ENCODE measurements at regions not wholly inside any gene's neighbourhood (a gene's known extent, or its start where the extent isn't known, plus 50 kb on each side); places are given as distances from the start of the nearest gene placed in this dataset.

DNA sequence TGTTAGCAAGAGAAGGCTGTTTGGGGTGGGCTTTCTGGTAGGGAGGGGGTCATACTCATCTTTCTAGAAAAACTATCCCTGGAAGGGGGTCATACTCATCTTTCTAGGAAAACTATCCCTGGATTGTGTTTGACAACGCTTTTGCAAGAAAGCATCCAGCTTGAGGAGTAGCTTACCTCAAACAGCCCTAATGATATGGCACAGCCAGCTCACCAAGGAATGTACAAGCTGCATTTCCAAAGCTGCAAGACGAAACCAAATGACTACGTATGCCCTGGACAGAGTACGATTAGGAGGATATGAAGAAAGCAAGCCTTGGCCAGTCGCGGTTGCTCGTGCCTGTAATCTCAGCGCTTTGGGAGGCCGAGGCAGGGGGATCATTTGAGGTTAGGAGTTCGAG lies 63.4 kb downstream of the KLF4 start:
- TF ChIP-seq, protein P1, sequence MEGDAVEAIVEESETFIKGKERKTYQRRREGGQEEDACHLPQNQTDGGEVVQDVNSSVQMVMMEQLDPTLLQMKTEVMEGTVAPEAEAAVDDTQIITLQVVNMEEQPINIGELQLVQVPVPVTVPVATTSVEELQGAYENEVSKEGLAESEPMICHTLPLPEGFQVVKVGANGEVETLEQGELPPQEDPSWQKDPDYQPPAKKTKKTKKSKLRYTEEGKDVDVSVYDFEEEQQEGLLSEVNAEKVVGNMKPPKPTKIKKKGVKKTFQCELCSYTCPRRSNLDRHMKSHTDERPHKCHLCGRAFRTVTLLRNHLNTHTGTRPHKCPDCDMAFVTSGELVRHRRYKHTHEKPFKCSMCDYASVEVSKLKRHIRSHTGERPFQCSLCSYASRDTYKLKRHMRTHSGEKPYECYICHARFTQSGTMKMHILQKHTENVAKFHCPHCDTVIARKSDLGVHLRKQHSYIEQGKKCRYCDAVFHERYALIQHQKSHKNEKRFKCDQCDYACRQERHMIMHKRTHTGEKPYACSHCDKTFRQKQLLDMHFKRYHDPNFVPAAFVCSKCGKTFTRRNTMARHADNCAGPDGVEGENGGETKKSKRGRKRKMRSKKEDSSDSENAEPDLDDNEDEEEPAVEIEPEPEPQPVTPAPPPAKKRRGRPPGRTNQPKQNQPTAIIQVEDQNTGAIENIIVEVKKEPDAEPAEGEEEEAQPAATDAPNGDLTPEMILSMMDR (IDR thresholded peaks at IDR 0.05; ENCODE audit: poor library complexity, severe bottlenecking) = no peak
- no peak for TF ChIP-seq EZH2 (IDR thresholded peaks at IDR 0.05; ENCODE audit: borderline replicate concordance, insufficient read depth, low read length, poor library complexity, severe bottlenecking)
- TF ChIP-seq, protein P2, sequence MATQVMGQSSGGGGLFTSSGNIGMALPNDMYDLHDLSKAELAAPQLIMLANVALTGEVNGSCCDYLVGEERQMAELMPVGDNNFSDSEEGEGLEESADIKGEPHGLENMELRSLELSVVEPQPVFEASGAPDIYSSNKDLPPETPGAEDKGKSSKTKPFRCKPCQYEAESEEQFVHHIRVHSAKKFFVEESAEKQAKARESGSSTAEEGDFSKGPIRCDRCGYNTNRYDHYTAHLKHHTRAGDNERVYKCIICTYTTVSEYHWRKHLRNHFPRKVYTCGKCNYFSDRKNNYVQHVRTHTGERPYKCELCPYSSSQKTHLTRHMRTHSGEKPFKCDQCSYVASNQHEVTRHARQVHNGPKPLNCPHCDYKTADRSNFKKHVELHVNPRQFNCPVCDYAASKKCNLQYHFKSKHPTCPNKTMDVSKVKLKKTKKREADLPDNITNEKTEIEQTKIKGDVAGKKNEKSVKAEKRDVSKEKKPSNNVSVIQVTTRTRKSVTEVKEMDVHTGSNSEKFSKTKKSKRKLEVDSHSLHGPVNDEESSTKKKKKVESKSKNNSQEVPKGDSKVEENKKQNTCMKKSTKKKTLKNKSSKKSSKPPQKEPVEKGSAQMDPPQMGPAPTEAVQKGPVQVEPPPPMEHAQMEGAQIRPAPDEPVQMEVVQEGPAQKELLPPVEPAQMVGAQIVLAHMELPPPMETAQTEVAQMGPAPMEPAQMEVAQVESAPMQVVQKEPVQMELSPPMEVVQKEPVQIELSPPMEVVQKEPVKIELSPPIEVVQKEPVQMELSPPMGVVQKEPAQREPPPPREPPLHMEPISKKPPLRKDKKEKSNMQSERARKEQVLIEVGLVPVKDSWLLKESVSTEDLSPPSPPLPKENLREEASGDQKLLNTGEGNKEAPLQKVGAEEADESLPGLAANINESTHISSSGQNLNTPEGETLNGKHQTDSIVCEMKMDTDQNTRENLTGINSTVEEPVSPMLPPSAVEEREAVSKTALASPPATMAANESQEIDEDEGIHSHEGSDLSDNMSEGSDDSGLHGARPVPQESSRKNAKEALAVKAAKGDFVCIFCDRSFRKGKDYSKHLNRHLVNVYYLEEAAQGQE (IDR thresholded peaks at IDR 0.05; ENCODE audit: borderline replicate concordance) = no peak
- TF ChIP-seq SMC3 (conservative IDR thresholded peaks at IDR 0.05; ENCODE audit: poor library complexity) = no peak
- TF ChIP-seq POLR2AphosphoS5 (IDR thresholded peaks at IDR 0.05) = no peak
- no peak for TF ChIP-seq EP300 (conservative IDR thresholded peaks at IDR 0.05; ENCODE audit: poor library complexity, severe bottlenecking)
- no peak for TF ChIP-seq MXI1 (conservative IDR thresholded peaks at IDR 0.05; ENCODE audit: poor library complexity, severe bottlenecking)
- no peak for TF ChIP-seq TAF1 (IDR thresholded peaks at IDR 0.05; ENCODE audit: low read depth)
